Vagina (tissue), 2 donors: ENCODE measurements at regions not wholly inside any gene's neighbourhood (a gene's known extent, or its start where the extent isn't known, plus 50 kb on each side); places are given as distances from the start of the nearest gene placed in this dataset.

ENCODE experiments used
- CTCF ChIP-seq, 3 experiments: fragments of 450-650 bp in 2 of 3; fragments of 200-600 bp in 1 of 3; sonication (generic) in 1 of 3; IDR thresholded peaks; one replicate each; pipeline ENCODE4 v1.5.1; 2017 to 2019; ENCODE audit warnings: antibody characterized with exemption in 3 of 3, mild to moderate bottlenecking in 2 of 3, moderate library complexity in 2 of 3
- POLR2A ChIP-seq, 2 donors: fragments of 450-650 bp; IDR thresholded peaks; one replicate each; pipeline ENCODE4 v1.6.1; 2017; ENCODE audit warnings: antibody characterized with exemption in 2 of 2, mild to moderate bottlenecking in 2 of 2, moderate library complexity in 2 of 2
- POLR2AphosphoS5 ChIP-seq, 2 donors: sonication (generic); formaldehyde crosslinking; IDR thresholded peaks; one replicate each; pipeline ENCODE4 v1.9.0; 2017; ENCODE audit warnings: antibody characterized with exemption in 2 of 2, mild to moderate bottlenecking in 2 of 2, low read depth in 1 of 2; ENCODE audit not compliant: insufficient read depth in 1 of 2

DNA sequence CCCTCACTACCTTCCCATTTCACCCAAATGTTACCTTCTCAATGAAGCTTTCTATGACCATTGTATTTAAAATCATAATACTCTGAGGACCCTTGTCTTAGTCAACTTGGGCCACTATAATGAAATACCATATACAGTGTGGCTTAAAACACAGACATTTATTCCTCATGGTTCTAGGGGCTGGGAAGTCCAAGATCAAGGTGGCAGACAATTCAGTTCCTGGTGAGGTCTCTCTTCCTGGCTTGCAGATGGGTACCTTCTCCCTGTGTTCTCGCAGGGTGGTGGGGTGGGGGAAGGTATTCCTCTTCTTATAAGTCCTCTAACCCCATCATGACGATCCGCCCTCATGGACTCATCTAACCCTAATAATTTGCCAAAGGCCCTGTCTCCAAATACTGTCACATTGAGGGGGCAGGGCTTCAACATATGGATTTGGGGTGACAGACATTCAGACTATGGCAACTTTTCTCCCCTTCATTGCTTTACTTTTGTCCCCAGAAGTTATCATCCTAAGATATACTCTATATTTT, 163.7 kb upstream of the PWP1 start:
- TF ChIP-seq CTCF (IDR thresholded peaks at IDR 0.05) (no peak), POLR2AphosphoS5 (IDR thresholded peaks at IDR 0.05; ENCODE audit: insufficient read depth in 1 of 2, low read depth in 1 of 2) (no peak), POLR2A (IDR thresholded peaks at IDR 0.05) (no peak)
